SJSA1 (cell line): ENCODE measurements at regions not wholly inside any gene's neighbourhood (a gene's known extent, or its start where the extent isn't known, plus 50 kb on each side); places are given as distances from the start of the nearest gene placed in this dataset.

ENCODE experiments used
- DNase-seq, 2 experiments: peaks; one replicate each; pipeline ENCODE4 v3.0.0-alpha.2; 2015 to 2020; ENCODE audit warnings: low spot score in 2 of 2, low read depth in 1 of 2
- H3K27ac ChIP-seq: fragments of 250-450 bp; sonication (Bioruptor Pico); 2 replicates; pipeline ENCODE4 v1.5.1; 2020; ENCODE audit warnings: mild to moderate bottlenecking, moderate library complexity
- H3K27me3 ChIP-seq: fragments of 250-450 bp; sonication (Bioruptor Pico); replicated peaks from 2 replicates; pipeline ENCODE4 v1.5.1; 2020; ENCODE audit warnings: mild to moderate bottlenecking, moderate library complexity
- H3K36me3 ChIP-seq: fragments of 250-450 bp; sonication (Bioruptor Pico); 2 replicates; pipeline ENCODE4 v1.5.1; 2020; ENCODE audit warnings: mild to moderate bottlenecking
- H3K4me1 ChIP-seq: fragments of 250-450 bp; sonication (Bioruptor Pico); replicated peaks from 2 replicates; pipeline ENCODE4 v1.6.1; 2021; ENCODE audit warnings: mild to moderate bottlenecking
- H3K4me3 ChIP-seq: fragments of 250-450 bp; sonication (Bioruptor Pico); 2 replicates; pipeline ENCODE4 v1.5.1; 2020; ENCODE audit warnings: mild to moderate bottlenecking
- H3K9me3 ChIP-seq: fragments of 250-450 bp; sonication (Bioruptor Pico); replicated peaks from 2 replicates; pipeline ENCODE4 v1.5.1; 2020; ENCODE audit warnings: mild to moderate bottlenecking

DNA sequence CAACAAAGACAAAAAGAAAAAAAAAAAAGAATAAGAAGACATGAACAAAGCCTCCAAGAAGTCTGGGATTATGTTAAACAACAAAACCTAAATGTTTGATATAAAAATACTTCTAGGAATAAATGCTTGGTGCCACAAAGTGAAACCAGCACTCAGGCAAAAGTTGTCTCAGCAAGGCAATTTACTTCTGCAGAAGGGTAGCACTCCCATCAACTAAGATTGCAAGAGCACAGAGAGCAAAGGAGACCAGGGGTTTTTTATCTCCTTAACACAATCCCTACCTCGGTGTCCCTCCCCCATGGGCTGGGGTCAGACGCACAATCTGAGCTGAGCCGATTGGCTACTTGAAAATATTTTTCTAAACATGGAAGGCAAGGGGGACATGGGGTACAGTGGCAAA lies 381.3 kb upstream of the SLC24A2 start:
- Histone ChIP-seq H3K4me3 (no peak overlapping the region), H3K27ac (no peak overlapping the region), H3K9me3 (no peaks in the 10 kb centered on the region), H3K27me3 (no peaks in the 10 kb centered on the region), H3K4me1 (no peaks in the 10 kb centered on the region), H3K36me3 (no peaks in the 10 kb centered on the region)
- no peak for DNase-seq

GRCh38 chr9:20152151-20152725 lies 363.4 kb upstream of the SLC24A2 start:
- H3K4me3 ChIP-seq = no peak overlapping the region
- no peaks in the 10 kb centered on the region for H3K27me3 ChIP-seq
- H3K4me1 ChIP-seq = no peaks in the 10 kb centered on the region
- H3K27ac ChIP-seq = no peak overlapping the region
- H3K9me3 ChIP-seq = no peaks in the 10 kb centered on the region
- H3K36me3 ChIP-seq = no peaks in the 10 kb centered on the region
- no peak for DNase-seq

GRCh38 chr9:20148416-20148815 lies 359.6 kb upstream of the SLC24A2 start:
- H3K9me3 ChIP-seq = no peaks in the 10 kb centered on the region
- H3K27ac ChIP-seq = no peak overlapping the region
- H3K4me1 ChIP-seq = no peaks in the 10 kb centered on the region
- no peak overlapping the region for H3K4me3 ChIP-seq
- H3K36me3 ChIP-seq = no peaks in the 10 kb centered on the region
- H3K27me3 ChIP-seq = no peaks in the 10 kb centered on the region
- no peak for DNase-seq

GRCh38 chr9:20144197-20144596 lies 355.4 kb upstream of the SLC24A2 start:
- no peaks in the 10 kb centered on the region for H3K9me3 ChIP-seq
- no peaks in the 10 kb centered on the region for H3K27me3 ChIP-seq
- no peak overlapping the region for H3K4me3 ChIP-seq
- no peak for DNase-seq
- H3K27ac ChIP-seq = no peak overlapping the region
- H3K36me3 ChIP-seq = no peaks in the 10 kb centered on the region
- no peaks in the 10 kb centered on the region for H3K4me1 ChIP-seq

GRCh38 chr9:20139763-20140290 lies 351.0 kb upstream of the SLC24A2 start:
- Histone ChIP-seq H3K36me3 (no peaks in the 10 kb centered on the region), H3K4me1 (no peaks in the 10 kb centered on the region), H3K4me3 (no peak overlapping the region), H3K9me3 (no peaks in the 10 kb centered on the region), H3K27me3 (no peaks in the 10 kb centered on the region), H3K27ac (no peak overlapping the region)
- DNase-seq = no peak

DNA sequence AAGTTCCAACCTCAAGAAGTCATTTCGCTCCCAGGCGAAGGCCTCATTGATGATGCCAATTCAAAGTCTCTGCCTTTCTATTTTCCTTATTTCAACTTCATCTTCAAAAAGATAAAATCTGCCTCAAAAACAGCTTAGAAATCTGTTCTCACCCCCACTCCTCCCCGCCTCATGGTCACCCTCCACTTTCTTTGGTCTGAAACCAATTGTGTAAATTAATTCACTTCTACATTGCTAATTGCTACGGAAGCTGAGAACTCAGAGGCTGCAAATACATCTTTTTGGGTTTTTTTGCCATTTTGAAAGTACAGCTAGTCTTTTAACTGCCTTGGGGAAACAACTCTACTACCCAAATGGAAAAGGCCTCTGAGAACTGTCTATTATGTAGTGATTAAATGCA lies 350.0 kb upstream of the SLC24A2 start:
- H3K9me3 ChIP-seq = no peaks in the 10 kb centered on the region
- no peak overlapping the region for H3K27ac ChIP-seq
- DNase-seq = no peak
- no peaks in the 10 kb centered on the region for H3K4me1 ChIP-seq
- H3K4me3 ChIP-seq = no peak overlapping the region
- no peaks in the 10 kb centered on the region for H3K27me3 ChIP-seq
- no peaks in the 10 kb centered on the region for H3K36me3 ChIP-seq

DNA sequence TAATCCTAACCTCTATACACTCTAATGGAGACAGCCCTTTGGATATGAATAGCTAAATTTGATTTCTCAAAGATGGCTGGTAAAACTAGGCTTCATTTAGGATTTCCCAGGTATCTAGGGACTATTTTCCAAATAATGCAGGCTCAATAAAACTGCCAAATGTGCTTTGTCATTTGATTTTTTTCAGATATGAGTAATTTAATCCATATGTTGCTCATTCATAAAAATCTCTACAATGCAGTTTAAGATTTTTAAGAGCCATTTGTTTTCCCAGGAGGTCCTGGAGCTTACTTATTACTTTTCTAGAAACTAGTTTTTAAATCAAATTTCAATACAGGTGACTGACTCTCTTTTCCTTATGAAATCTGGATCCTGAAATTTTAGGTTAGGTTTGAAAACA lies 349.3 kb upstream of the SLC24A2 start:
- Histone ChIP-seq H3K27me3 (no peaks in the 10 kb centered on the region), H3K4me1 (no peaks in the 10 kb centered on the region), H3K27ac (no peak overlapping the region), H3K9me3 (no peaks in the 10 kb centered on the region), H3K36me3 (no peaks in the 10 kb centered on the region), H3K4me3 (no peak overlapping the region)
- DNase-seq = no peak

DNA sequence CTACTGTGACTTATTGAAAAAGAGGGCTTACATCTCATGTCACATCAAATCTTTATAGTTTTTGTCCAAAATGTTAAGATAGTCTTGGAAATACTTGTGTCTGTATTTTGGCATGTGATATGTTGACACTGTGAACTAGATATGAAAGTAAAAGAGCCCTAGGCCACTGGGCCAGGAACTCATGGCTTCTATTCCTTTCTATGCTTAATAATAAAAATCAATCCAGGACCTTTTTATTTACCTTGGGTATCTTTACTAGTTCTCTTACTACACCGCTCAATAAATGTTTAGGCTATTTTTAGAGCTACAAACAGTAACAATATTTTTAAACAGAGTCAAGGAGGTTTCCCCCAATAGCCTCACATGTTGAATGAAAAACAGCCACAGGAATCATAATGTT lies 348.6 kb upstream of the SLC24A2 start:
- Histone ChIP-seq H3K27ac (no peak overlapping the region), H3K36me3 (no peaks in the 10 kb centered on the region), H3K4me3 (no peak overlapping the region), H3K4me1 (no peaks in the 10 kb centered on the region), H3K9me3 (no peaks in the 10 kb centered on the region), H3K27me3 (no peaks in the 10 kb centered on the region)
- DNase-seq = no peak

GRCh38 chr9:20135119-20135697 lies 346.4 kb upstream of the SLC24A2 start:
- no peaks in the 10 kb centered on the region for H3K9me3 ChIP-seq
- no peaks in the 10 kb centered on the region for H3K36me3 ChIP-seq
- no peak overlapping the region for H3K27ac ChIP-seq
- no peak for DNase-seq
- no peaks in the 10 kb centered on the region for H3K4me1 ChIP-seq
- H3K27me3 ChIP-seq = no peaks in the 10 kb centered on the region
- no peak overlapping the region for H3K4me3 ChIP-seq

DNA sequence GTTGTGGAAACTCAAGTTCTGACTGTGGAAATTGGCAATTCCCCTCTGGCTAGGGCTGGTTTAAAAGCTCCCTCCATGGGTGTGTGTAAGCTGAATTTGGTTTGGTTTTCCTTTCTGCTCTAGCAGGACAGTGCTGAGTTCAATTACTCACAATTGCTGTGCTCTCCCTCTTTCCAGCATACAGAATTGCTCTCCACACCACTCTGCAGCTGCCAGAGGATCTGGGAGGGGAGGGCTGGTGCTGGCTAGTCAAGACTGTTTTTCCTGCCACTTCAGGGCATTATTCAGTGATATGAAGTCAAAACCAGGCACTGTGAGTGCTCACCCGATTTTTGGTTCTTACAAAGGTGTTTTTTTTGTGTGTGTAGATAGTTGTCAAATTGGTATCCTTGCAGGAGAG lies 336.9 kb upstream of the SLC24A2 start:
- H3K4me3 ChIP-seq = no peak overlapping the region
- H3K36me3 ChIP-seq = no peaks in the 10 kb centered on the region
- H3K27ac ChIP-seq = no peak overlapping the region
- H3K27me3 ChIP-seq = no peaks in the 10 kb centered on the region
- no peaks in the 10 kb centered on the region for H3K9me3 ChIP-seq
- no peaks in the 10 kb centered on the region for H3K4me1 ChIP-seq
- DNase-seq = no peak

- no peak overlapping the region for H3K4me3 ChIP-seq
- H3K36me3 ChIP-seq = no peaks in the 10 kb centered on the region
- no peak overlapping the region for H3K27ac ChIP-seq
- DNase-seq = no peak
- H3K4me1 ChIP-seq = no peaks in the 10 kb centered on the region
- H3K27me3 ChIP-seq = no peaks in the 10 kb centered on the region
- no peaks in the 10 kb centered on the region for H3K9me3 ChIP-seq
These were observed 330.7 kb upstream of the SLC24A2 start for GRCh38 chr9:20119566-20119965.

DNA sequence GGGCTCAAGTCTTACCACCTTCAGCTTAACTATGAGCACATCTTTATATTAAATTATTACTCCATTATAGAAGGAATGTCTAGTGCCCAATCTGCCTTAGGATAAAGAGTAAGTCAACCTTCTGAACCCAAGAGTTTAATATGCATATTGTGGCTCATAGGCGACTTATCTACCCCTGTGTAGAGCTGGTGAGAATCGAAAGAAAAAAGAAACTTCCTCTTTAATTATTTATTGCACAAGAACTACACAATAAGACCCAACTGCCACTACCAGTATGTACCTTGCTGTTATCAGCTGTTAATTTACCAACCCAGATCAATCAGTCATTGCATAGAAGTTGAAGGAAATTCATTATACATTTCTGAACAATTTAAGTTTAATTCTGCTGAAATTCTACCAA lies 329.1 kb upstream of the SLC24A2 start:
- Histone ChIP-seq H3K27ac (no peak overlapping the region), H3K4me3 (no peak overlapping the region), H3K4me1 (no peaks in the 10 kb centered on the region), H3K9me3 (no peaks in the 10 kb centered on the region), H3K27me3 (no peaks in the 10 kb centered on the region), H3K36me3 (no peaks in the 10 kb centered on the region)
- DNase-seq = no peak

- no peaks in the 10 kb centered on the region for H3K36me3 ChIP-seq
- H3K27me3 ChIP-seq = no peaks in the 10 kb centered on the region
- no peaks in the 10 kb centered on the region for H3K9me3 ChIP-seq
- H3K4me3 ChIP-seq = no peak overlapping the region
- H3K27ac ChIP-seq = no peak overlapping the region
- no peaks in the 10 kb centered on the region for H3K4me1 ChIP-seq
- no peak for DNase-seq
These were observed 328.6 kb upstream of the SLC24A2 start for GRCh38 chr9:20117482-20117881.

- Histone ChIP-seq H3K27ac (no peak overlapping the region), H3K36me3 (no peaks in the 10 kb centered on the region), H3K4me1 (no peaks in the 10 kb centered on the region), H3K9me3 (no peaks in the 10 kb centered on the region), H3K27me3 (no peaks in the 10 kb centered on the region), H3K4me3 (no peak overlapping the region)
- no peak for DNase-seq
These were observed 326.1 kb upstream of the SLC24A2 start for GRCh38 chr9:20114974-20115373.
